Hepatocyte (in vitro differentiated cells): ENCODE measurements at regions not wholly inside any gene's neighbourhood (a gene's known extent, or its start where the extent isn't known, plus 50 kb on each side); places are given as distances from the start of the nearest gene placed in this dataset.

Experiments used
- DNase-seq: peaks from one replicate; pipeline ENCODE4 v3.0.0-alpha.2; 2016; ENCODE audit warnings: low spot score
- H2AFZ ChIP-seq: fragments of 200-600 bp; sonication (generic); 2 replicates; pipeline ENCODE4 v1.6.0; 2016; ENCODE audit warnings: antibody characterized with exemption, mild to moderate bottlenecking
- H3K27ac ChIP-seq: fragments of 200-600 bp; sonication (generic); 2 replicates; pipeline ENCODE4 v1.5.1; 2016; ENCODE audit warnings: mild to moderate bottlenecking
- H3K27me3 ChIP-seq: fragments of 200-600 bp; sonication (generic); 2 replicates; pipeline ENCODE4 v1.6.1; 2016
- H3K36me3 ChIP-seq: fragments of 200-600 bp; sonication (generic); replicated peaks from 2 replicates; pipeline ENCODE4 v1.5.1; 2016; ENCODE audit warnings: low read depth; ENCODE audit not compliant: insufficient read depth
- H3K4me1 ChIP-seq: fragments of 200-600 bp; sonication (generic); 2 replicates; pipeline ENCODE4 v1.5.1; 2016; ENCODE audit warnings: mild to moderate bottlenecking, moderate library complexity; ENCODE audit not compliant: insufficient read depth
- H3K4me2 ChIP-seq: fragments of 200-600 bp; sonication (generic); 2 replicates; pipeline ENCODE4 v1.6.0; 2016
- H3K4me3 ChIP-seq: fragments of 200-600 bp; sonication (generic); 2 replicates; pipeline ENCODE4 v1.5.1; 2016; ENCODE audit warnings: mild to moderate bottlenecking
- H3K79me2 ChIP-seq: fragments of 200-600 bp; sonication (generic); 2 replicates; pipeline ENCODE4 v1.6.0; 2017; ENCODE audit warnings: mild to moderate bottlenecking
- H3K9me2 ChIP-seq: fragments of 200-600 bp; sonication (generic); replicated peaks from 2 replicates; pipeline ENCODE4 v1.6.0; 2017; ENCODE audit warnings: mild to moderate bottlenecking; ENCODE audit not compliant: insufficient read depth
- H3K9me3 ChIP-seq: fragments of 200-600 bp; sonication (generic); 2 replicates; pipeline ENCODE4 v1.5.1; 2016; ENCODE audit warnings: low read depth, mild to moderate bottlenecking
- H4K20me1 ChIP-seq: fragments of 200-600 bp; sonication (generic); 2 replicates; pipeline ENCODE4 v1.6.0; 2016; ENCODE audit warnings: mild to moderate bottlenecking; ENCODE audit not compliant: insufficient read depth, poor library complexity, severe bottlenecking
- CTCF ChIP-seq: fragments of 200-600 bp; sonication (generic); IDR thresholded peaks from 2 replicates; pipeline ENCODE4 v1.5.1; 2016; ENCODE audit warnings: antibody characterized with exemption, mild to moderate bottlenecking; ENCODE audit not compliant: poor library complexity
- EZH2 ChIP-seq: fragments of 200-600 bp; sonication (generic); IDR thresholded peaks from 2 replicates; pipeline ENCODE4 v1.6.1; 2016; ENCODE audit warnings: antibody characterized with exemption, mild to moderate bottlenecking, borderline replicate concordance
- EZH2phosphoT487 ChIP-seq: fragments of 200-600 bp; sonication (generic); IDR thresholded peaks from one replicate; pipeline ENCODE4 v1.6.1; 2018; ENCODE audit warnings: antibody characterized with exemption, mild to moderate bottlenecking, low read depth, moderate library complexity; ENCODE audit not compliant: unreplicated experiment, severe bottlenecking
- WGBS: methylation state at CpG from one replicate; pipeline ENCODE4 v1.1.6; 2016; ENCODE audit warnings: low lambda C conversion rate; ENCODE audit errors: missing lambda C conversion rate; 5-methylcytosine and 5-hydroxymethylcytosine counted together

GRCh38 chr2:161042990-161043625 is 117.1 kb upstream of the TANK start:
- Histone ChIP-seq H3K27ac (no peak overlapping the region), H3K4me2 (no peak overlapping the region), H3K4me1 (no peaks in the 10 kb centered on the region), H3K4me3 (no peak overlapping the region), H2AFZ (no peak overlapping the region), H3K27me3 (no peaks in the 10 kb centered on the region), H4K20me1 (no peaks in the 10 kb centered on the region), H3K79me2 (no peaks in the 10 kb centered on the region), H3K36me3 (no peaks in the 10 kb centered on the region), H3K9me3 (no peaks in the 10 kb centered on the region), H3K9me2 (no peaks in the 10 kb centered on the region)
- TF ChIP-seq EZH2phosphoT487 (no peak), EZH2 (no peak), CTCF (no peak)
- DNase-seq, result no peak
- WGBS, result 76% methylated on average over 2 of the region's 2 CpGs

- Histone ChIP-seq H3K9me2 (no peaks in the 10 kb centered on the region), H4K20me1 (no peaks in the 10 kb centered on the region), H3K79me2 (no peaks in the 10 kb centered on the region), H3K36me3 (no peaks in the 10 kb centered on the region), H3K9me3 (no peaks in the 10 kb centered on the region), H3K27me3 (no peaks in the 10 kb centered on the region), H3K4me2 (no peak overlapping the region), H3K27ac (no peak overlapping the region), H3K4me1 (no peaks in the 10 kb centered on the region), H2AFZ (no peak overlapping the region), H3K4me3 (no peak overlapping the region)
- 67% methylated on average over 6 of the region's 6 CpGs for WGBS
- no peak for TF ChIP-seq CTCF
- TF ChIP-seq EZH2phosphoT487, result no peak
- no peak for TF ChIP-seq EZH2
- DNase-seq, result no peak
Observed at GRCh38 chr2:161044095-161044865, 115.9 kb upstream of the TANK start.

GRCh38 chr2:161044921-161045320 is 115.3 kb upstream of the TANK start:
- Histone ChIP-seq H3K27me3 (no peaks in the 10 kb centered on the region), H3K9me2 (no peaks in the 10 kb centered on the region), H3K79me2 (no peaks in the 10 kb centered on the region), H3K9me3 (no peaks in the 10 kb centered on the region), H3K4me3 (no peak overlapping the region), H3K4me1 (no peaks in the 10 kb centered on the region), H3K36me3 (no peaks in the 10 kb centered on the region), H3K27ac (no peak overlapping the region), H3K4me2 (no peak overlapping the region), H2AFZ (no peak overlapping the region), H4K20me1 (no peaks in the 10 kb centered on the region)
- TF ChIP-seq CTCF (no peak), EZH2phosphoT487 (no peak)
- 94% methylated on average over 1 of the region's 1 CpG for WGBS
- no peak for DNase-seq
